CD8-positive, alpha-beta memory T cell (primary cell): ENCODE measurements at regions not wholly inside any gene's neighbourhood (a gene's known extent, or its start where the extent isn't known, plus 50 kb on each side); places are given as distances from the start of the nearest gene placed in this dataset.

Experiments used
- CTCF ChIA-PET: fragments of 350-600 bp; sonication (Branson Sonifier 250); formaldehyde crosslinking; loops from one replicate; lab custom pipeline; 2021; ENCODE audit warnings: antibody characterized with exemption; lab: Charles Lee
- POLR2A ChIA-PET: fragments of 350-600 bp; sonication (Branson Sonifier 250); formaldehyde crosslinking; loops from one replicate; lab custom pipeline; 2021; ENCODE audit warnings: antibody characterized with exemption; lab: Charles Lee
- DNase-seq, 5 donors: peaks; one replicate each; pipeline versions ENCODE4 v3.0.0 to v3.0.0-alpha.2; 2020 to 2022; ENCODE audit warnings: mixed read lengths in 1 of 5
- H3K27ac ChIP-seq: one replicate; pipeline ENCODE4 v1.7.0; 2013; ENCODE audit warnings: low read depth, mild to moderate bottlenecking, low read length, moderate library complexity
- H3K27me3 ChIP-seq: 2 replicates; pipeline ENCODE4 v1.7.0; 2013; ENCODE audit warnings: low read length, mild to moderate bottlenecking; ENCODE audit not compliant: insufficient read depth, poor library complexity, severe bottlenecking
- H3K36me3 ChIP-seq: 2 replicates; pipeline ENCODE4 v1.7.0; 2013; ENCODE audit warnings: mild to moderate bottlenecking, low read length, moderate library complexity; ENCODE audit not compliant: insufficient read depth
- H3K4me1 ChIP-seq: 2 replicates; pipeline ENCODE4 v1.7.0; 2013; ENCODE audit warnings: mild to moderate bottlenecking, low read length, moderate library complexity; ENCODE audit not compliant: insufficient read depth
- H3K4me3 ChIP-seq: 2 replicates; pipeline ENCODE4 v1.7.0; 2013; ENCODE audit warnings: mild to moderate bottlenecking, low read length
- H3K9me3 ChIP-seq: 2 replicates; pipeline ENCODE4 v1.7.0; 2013; ENCODE audit warnings: mild to moderate bottlenecking, low read length
- H3K27ac Mint-ChIP-seq, 8 donors: one replicate each; pipeline ENCODE4 v1.8.0; 2020 to 2021; ENCODE audit warnings: mixed read lengths in 8 of 8, mild to moderate bottlenecking in 6 of 8, inconsistent platforms in 3 of 8, moderate library complexity in 3 of 8
- H3K27me3 Mint-ChIP-seq, 2 donors: one replicate each; pipeline ENCODE4 v1.8.0; 2020 to 2021; ENCODE audit warnings: mixed read lengths in 2 of 2, mild to moderate bottlenecking in 1 of 2, moderate library complexity in 1 of 2
- H3K36me3 Mint-ChIP-seq, 3 donors: one replicate each; pipeline ENCODE4 v1.8.0; 2020 to 2021; ENCODE audit warnings: mixed read lengths in 3 of 3, inconsistent platforms in 1 of 3, mild to moderate bottlenecking in 1 of 3
- H3K4me1 Mint-ChIP-seq, 3 donors: one replicate each; pipeline ENCODE4 v1.8.0; 2020 to 2021; ENCODE audit warnings: mixed read lengths in 3 of 3, inconsistent platforms in 1 of 3, mild to moderate bottlenecking in 1 of 3
- H3K4me3 Mint-ChIP-seq, 7 donors: one replicate each; pipeline ENCODE4 v1.8.0; 2020 to 2021; ENCODE audit warnings: mixed read lengths in 7 of 7, mild to moderate bottlenecking in 6 of 7, moderate library complexity in 4 of 7, inconsistent platforms in 2 of 7
- H3K9me3 Mint-ChIP-seq, 5 donors: one replicate each; pipeline ENCODE4 v1.8.0; 2020 to 2022; ENCODE audit warnings: mixed read lengths in 5 of 5, mild to moderate bottlenecking in 3 of 5, moderate library complexity in 2 of 5, inconsistent platforms in 1 of 5

DNA sequence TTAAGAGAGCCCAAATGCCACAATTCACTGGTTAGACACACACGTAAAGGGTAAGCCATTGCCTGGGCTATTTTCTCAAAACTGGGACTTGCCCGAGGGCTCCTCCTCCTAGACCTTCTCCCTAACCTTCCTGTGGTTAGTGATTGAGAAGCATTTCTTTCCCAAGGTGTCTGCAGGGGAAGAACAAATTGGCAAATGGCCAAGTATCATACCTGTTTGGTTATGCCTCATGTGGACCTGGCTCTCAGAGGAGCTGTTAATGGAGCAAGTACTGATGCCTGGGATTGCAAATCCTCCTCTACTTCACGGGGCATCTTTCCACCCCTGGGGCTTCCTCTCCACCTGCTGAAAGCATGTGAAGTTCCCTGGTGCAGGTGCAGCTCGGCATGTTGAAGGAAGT lies 187.5 kb upstream of the CYRIA start:
- H3K27me3 ChIP-seq, result no peaks in the 10 kb centered on the region
- no peak for DNase-seq
- H3K4me1 Mint-ChIP-seq, result no peaks in the 10 kb centered on the region
- no peak overlapping the region for H3K27ac Mint-ChIP-seq
- no peaks in the 10 kb centered on the region for H3K4me1 ChIP-seq
- no peak overlapping the region for H3K4me3 ChIP-seq
- no peaks in the 10 kb centered on the region for H3K27me3 Mint-ChIP-seq
- H3K36me3 ChIP-seq, result no peaks in the 10 kb centered on the region
- no peaks in the 10 kb centered on the region for H3K9me3 ChIP-seq
- H3K27ac ChIP-seq, result no peak overlapping the region
- POLR2A ChIA-PET, result no interaction called here
- no peaks in the 10 kb centered on the region for H3K36me3 Mint-ChIP-seq
- H3K4me3 Mint-ChIP-seq, result no peak overlapping the region
- CTCF ChIA-PET, result no interaction called here
- peaks cover 0 to 3% (median 0%) of the 10 kb centered on the region in 5 donors for H3K9me3 Mint-ChIP-seq

DNA sequence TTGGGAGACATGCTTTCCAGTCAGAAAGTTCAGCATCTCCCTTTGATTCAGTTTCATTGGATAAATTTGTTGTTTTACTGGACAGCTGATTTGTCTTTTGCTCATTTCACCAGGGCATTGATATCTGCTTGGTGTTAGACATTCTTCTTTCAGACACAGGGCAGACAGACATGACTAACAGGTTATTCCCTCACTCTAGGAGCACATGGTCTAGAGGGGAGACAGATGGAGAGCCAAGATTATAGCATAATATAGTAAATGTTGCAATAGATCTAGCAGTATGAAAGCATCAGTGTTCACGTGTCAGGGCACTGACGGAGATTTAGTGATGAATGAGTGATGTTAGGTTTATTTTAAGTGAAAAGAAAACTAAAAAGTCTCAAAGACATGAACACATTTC lies 187.0 kb upstream of the CYRIA start:
- Mint-ChIP-seq H3K27ac (no peak overlapping the region), H3K4me3 (no peak overlapping the region)
- POLR2A ChIA-PET, result no interaction called here

DNA sequence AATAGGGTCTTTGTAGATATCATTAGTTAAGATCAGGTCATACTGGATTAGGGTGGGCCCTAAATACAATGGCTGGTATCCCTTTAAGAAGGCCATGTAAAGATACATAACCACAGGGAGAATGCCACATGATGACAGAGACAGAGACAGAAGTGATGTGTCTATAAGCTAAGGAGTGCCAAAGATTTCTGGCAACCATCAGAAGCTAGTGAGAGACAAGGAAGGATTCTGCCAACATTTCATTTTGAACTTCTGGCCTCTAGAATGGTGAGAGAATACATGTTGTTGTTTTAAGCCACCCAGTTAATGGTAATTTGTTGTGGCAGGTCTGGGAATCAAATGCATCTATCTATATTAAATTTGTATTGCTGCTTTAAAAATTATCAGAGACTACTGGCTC lies 185.5 kb upstream of the CYRIA start:
- Histone ChIP-seq H3K4me1 (no peaks in the 10 kb centered on the region), H3K9me3 (no peaks in the 10 kb centered on the region), H3K36me3 (no peaks in the 10 kb centered on the region), H3K27ac (no peak overlapping the region), H3K27me3 (no peaks in the 10 kb centered on the region), H3K4me3 (no peak overlapping the region)
- H3K27me3 Mint-ChIP-seq, result no peaks in the 10 kb centered on the region
- H3K4me3 Mint-ChIP-seq, result no peak overlapping the region
- H3K27ac Mint-ChIP-seq, result no peak overlapping the region
- ChIA-PET POLR2A (no interaction called here), CTCF (no interaction called here)
- H3K36me3 Mint-ChIP-seq, result no peaks in the 10 kb centered on the region
- DNase-seq, result no peak
- H3K9me3 Mint-ChIP-seq, result peaks cover 0 to 3% (median 0%) of the 10 kb centered on the region in 5 donors
- no peaks in the 10 kb centered on the region for H3K4me1 Mint-ChIP-seq

More for the DNA sequence above, 187.0 kb upstream of the CYRIA start:
- peaks cover 0 to 3% (median 0%) of the 10 kb centered on the region in 5 donors for H3K9me3 Mint-ChIP-seq
- no peaks in the 10 kb centered on the region for H3K27me3 Mint-ChIP-seq
- Histone ChIP-seq H3K9me3 (no peaks in the 10 kb centered on the region), H3K36me3 (no peaks in the 10 kb centered on the region), H3K27ac (no peak overlapping the region), H3K27me3 (no peaks in the 10 kb centered on the region), H3K4me1 (no peaks in the 10 kb centered on the region), H3K4me3 (no peak overlapping the region)
- no peak for DNase-seq
- H3K36me3 Mint-ChIP-seq, result no peaks in the 10 kb centered on the region
- CTCF ChIA-PET, result no interaction called here
- H3K4me1 Mint-ChIP-seq, result no peaks in the 10 kb centered on the region

DNA sequence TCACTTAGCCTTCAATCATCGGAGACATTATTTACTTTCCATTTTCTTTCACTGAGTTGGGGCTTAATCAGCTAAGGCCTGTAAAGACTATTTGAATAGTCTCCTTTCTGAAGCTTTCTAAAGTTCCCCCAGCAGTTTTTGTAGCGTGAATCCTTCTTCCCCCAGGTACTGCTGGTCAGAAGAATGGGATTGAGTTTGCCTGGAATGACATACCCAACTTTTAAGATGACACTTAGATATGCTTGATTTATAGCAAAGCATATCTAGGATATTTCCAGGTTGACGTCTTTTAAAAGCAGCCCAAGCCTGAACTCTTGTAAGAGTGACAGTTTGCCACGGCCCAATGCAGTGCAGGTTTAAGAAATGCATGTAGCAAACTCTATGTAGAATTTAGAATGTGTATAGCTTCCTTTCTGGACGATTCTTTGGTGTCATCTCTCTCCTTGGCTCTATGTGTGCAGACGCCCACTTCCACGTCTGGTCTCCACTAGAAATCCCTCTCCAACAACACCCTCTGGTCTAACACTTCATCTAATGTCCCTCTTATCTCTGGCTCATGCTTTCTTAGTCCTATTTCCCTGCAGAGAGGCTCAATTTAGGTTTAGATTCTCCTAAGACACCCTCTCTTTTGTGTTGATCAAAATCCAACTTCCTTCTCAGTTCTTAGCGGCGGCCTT lies 175.0 kb upstream of the CYRIA start:
- Mint-ChIP-seq H3K9me3 (peaks cover 0 to 4% (median 2%) of the 10 kb centered on the region in 5 donors), H3K4me3 (no peak overlapping the region), H3K4me1 (no peaks in the 10 kb centered on the region), H3K27me3 (no peaks in the 10 kb centered on the region), H3K27ac (no peak overlapping the region), H3K36me3 (no peaks in the 10 kb centered on the region)
- H3K4me1 ChIP-seq, result no peaks in the 10 kb centered on the region
- no peak overlapping the region for H3K4me3 ChIP-seq
- H3K36me3 ChIP-seq, result no peaks in the 10 kb centered on the region
- H3K27me3 ChIP-seq, result no peaks in the 10 kb centered on the region
- ChIA-PET CTCF (no interaction called here), POLR2A (no interaction called here)
- no peak for DNase-seq
- no peaks in the 10 kb centered on the region for H3K9me3 ChIP-seq
- H3K27ac ChIP-seq, result no peak overlapping the region

DNA sequence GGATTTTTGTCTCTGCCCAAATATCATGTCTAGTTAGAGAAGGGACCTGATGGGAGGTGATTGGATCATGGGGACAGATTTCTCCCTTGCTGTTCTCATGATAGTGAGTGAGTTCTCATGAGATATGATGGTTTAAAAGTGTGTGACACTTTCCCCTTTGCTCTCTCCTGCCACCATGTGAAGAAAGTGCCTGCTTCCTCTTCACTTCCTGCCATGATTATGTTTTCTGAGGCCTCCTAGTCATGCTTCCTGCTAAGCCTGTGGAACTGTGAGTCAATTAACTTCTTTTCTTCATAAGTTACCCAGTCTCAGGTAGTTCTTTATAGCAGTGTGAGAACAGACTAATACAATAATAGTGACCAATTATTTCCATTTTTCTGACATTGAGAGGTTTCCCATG lies 167.3 kb upstream of the CYRIA start:
- H3K4me3 Mint-ChIP-seq, result no peak overlapping the region

DNA sequence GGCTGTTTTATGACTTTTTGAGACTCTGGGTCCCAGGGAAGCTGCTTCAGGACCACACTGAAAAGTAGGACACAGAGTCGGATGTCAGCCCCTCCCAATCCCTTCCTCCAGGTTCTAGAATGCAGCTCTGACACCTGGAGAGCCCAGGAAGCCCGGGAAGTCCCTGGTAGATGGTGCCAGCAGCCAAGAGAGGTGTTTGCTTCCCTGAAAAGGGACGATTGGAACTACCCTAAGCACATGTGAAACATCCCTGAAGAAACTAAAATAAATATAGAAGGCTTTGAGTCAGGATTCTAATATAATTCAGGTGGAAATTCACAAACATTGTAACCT lies 163.2 kb upstream of the CYRIA start:
- Mint-ChIP-seq H3K36me3 (no peaks in the 10 kb centered on the region), H3K4me1 (no peaks in the 10 kb centered on the region), H3K4me3 (no peak overlapping the region), H3K9me3 (peaks cover 0 to 7% (median 1%) of the 10 kb centered on the region in 5 donors), H3K27ac (no peak overlapping the region), H3K27me3 (no peaks in the 10 kb centered on the region)
- no peak overlapping the region for H3K4me3 ChIP-seq
- no peak for DNase-seq
- POLR2A ChIA-PET, result no interaction called here
- no peaks in the 10 kb centered on the region for H3K9me3 ChIP-seq
- CTCF ChIA-PET, result no interaction called here
- H3K27ac ChIP-seq, result no peak overlapping the region
- no peaks in the 10 kb centered on the region for H3K36me3 ChIP-seq
- no peaks in the 10 kb centered on the region for H3K4me1 ChIP-seq
- H3K27me3 ChIP-seq, result no peaks in the 10 kb centered on the region

More for the DNA sequence above, 167.3 kb upstream of the CYRIA start:
- Mint-ChIP-seq H3K27me3 (no peaks in the 10 kb centered on the region), H3K9me3 (peaks cover 0 to 4% (median 2%) of the 10 kb centered on the region in 5 donors), H3K4me1 (no peaks in the 10 kb centered on the region), H3K27ac (no peak overlapping the region), H3K36me3 (no peaks in the 10 kb centered on the region)
- H3K9me3 ChIP-seq, result no peaks in the 10 kb centered on the region
- CTCF ChIA-PET, result no interaction called here
- no peak for DNase-seq
- H3K27me3 ChIP-seq, result no peaks in the 10 kb centered on the region
- H3K27ac ChIP-seq, result no peak overlapping the region
- H3K36me3 ChIP-seq, result no peaks in the 10 kb centered on the region
- POLR2A ChIA-PET, result no interaction called here
- H3K4me1 ChIP-seq, result no peaks in the 10 kb centered on the region
- no peak overlapping the region for H3K4me3 ChIP-seq

DNA sequence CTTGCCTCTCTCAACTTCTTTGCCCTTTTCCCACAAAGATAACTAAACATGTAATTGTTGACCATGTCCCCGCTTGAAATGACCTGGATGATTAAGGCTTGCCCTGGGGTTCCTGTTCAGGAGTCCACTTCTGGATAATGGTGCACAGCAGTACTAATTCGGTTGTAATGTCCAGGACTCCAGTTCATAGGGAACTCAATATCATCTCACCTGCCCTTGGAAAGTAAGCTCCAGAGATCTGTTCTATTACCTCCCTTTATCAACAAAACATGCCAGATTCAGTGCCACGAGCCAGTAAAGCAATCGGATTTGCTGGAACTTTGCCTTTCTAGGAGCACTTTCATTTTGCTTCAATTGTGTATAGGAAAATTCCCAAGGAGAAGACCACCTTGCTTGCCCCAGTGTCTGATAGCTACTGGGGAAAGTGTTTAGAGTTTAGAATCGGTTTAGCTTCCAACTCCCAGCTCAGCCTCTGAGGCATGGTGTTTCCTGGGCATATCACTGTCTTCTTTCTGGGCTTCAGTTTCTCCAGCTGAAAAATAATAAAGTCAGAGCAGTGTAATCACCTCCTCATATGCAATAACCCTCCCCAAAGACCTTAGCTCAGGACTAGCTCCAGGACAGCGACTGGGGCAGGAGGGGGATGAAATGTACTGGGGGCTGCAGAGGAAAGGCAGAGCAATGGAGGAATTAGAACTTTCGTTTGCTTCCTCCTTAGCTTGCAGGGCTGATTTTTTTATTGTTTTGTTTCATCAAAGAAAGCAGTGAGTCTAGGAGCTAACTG lies 162.6 kb upstream of the CYRIA start:
- Mint-ChIP-seq H3K4me3 (no peak overlapping the region), H3K27me3 (no peaks in the 10 kb centered on the region), H3K36me3 (no peaks in the 10 kb centered on the region), H3K27ac (no peak overlapping the region), H3K4me1 (no peaks in the 10 kb centered on the region), H3K9me3 (peaks cover 0 to 7% (median 1%) of the 10 kb centered on the region in 5 donors)
- no peak for DNase-seq
- H3K27ac ChIP-seq, result no peak overlapping the region
- H3K4me1 ChIP-seq, result no peaks in the 10 kb centered on the region
- POLR2A ChIA-PET, result no interaction called here
- H3K36me3 ChIP-seq, result no peaks in the 10 kb centered on the region
- H3K27me3 ChIP-seq, result no peaks in the 10 kb centered on the region
- no peaks in the 10 kb centered on the region for H3K9me3 ChIP-seq
- no peak overlapping the region for H3K4me3 ChIP-seq
- CTCF ChIA-PET, result no interaction called here

DNA sequence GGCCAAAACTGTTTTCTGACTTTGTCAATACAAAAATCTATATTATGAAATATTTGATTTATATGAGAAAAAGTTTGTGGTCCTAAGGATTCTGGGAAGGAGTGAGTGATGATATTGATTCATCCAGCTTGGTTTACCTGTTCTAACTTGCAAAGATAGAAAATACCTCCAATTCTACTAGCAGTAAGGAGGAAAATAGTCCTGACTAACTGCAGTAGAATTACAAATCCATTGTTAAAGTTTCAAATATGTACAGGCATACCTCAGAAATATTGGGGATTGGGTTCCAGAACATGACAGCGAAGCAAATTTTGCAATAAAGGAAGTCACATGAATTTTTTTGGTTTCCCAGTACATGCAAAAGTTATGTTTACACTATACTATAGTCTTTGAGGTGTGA lies 158.8 kb upstream of the CYRIA start:
- no peaks in the 10 kb centered on the region for H3K4me1 Mint-ChIP-seq
- POLR2A ChIA-PET, result no interaction called here
- Histone ChIP-seq H3K9me3 (no peaks in the 10 kb centered on the region), H3K4me3 (no peak overlapping the region), H3K4me1 (no peaks in the 10 kb centered on the region), H3K27me3 (no peaks in the 10 kb centered on the region), H3K27ac (no peak overlapping the region), H3K36me3 (no peaks in the 10 kb centered on the region)
- H3K4me3 Mint-ChIP-seq, result no peak overlapping the region
- no peaks in the 10 kb centered on the region for H3K27me3 Mint-ChIP-seq
- no peaks in the 10 kb centered on the region for H3K36me3 Mint-ChIP-seq
- CTCF ChIA-PET, result no interaction called here
- DNase-seq, result no peak
- H3K9me3 Mint-ChIP-seq, result peaks cover 0 to 4% (median 1%) of the 10 kb centered on the region in 5 donors
- no peak overlapping the region for H3K27ac Mint-ChIP-seq
